Fibroblast of lung (primary cell): ENCODE measurements at regions not wholly inside any gene's neighbourhood (a gene's known extent, or its start where the extent isn't known, plus 50 kb on each side); places are given as distances from the start of the nearest gene placed in this dataset.

Experiments used
- DNase-seq, 2 donors: peaks; one replicate each; pipeline versions ENCODE4 v3.0.0 to v3.0.0-alpha.2; 2010; ENCODE audit warnings: low read depth in 2 of 2
- H2AFZ ChIP-seq: 2 replicates; pipeline ENCODE4 v1.5.1; 2012; ENCODE audit warnings: low read length, control low read depth, inconsistent platforms
- H3K27ac ChIP-seq: 2 replicates; pipeline ENCODE4 v1.5.1; 2011; ENCODE audit warnings: low read length, control low read depth; ENCODE audit not compliant: insufficient read depth
- H3K27me3 ChIP-seq: 2 replicates; pipeline ENCODE4 v1.5.1; 2011; ENCODE audit warnings: mild to moderate bottlenecking, low read length; ENCODE audit not compliant: control insufficient read depth, insufficient read depth
- H3K36me3 ChIP-seq: 2 replicates; pipeline ENCODE4 v1.5.1; 2011; ENCODE audit warnings: low read length; ENCODE audit not compliant: control insufficient read depth, insufficient read depth
- H3K4me1 ChIP-seq: 2 replicates; pipeline ENCODE4 v1.5.1; 2011; ENCODE audit warnings: low read length; ENCODE audit not compliant: control insufficient read depth, insufficient read depth; ENCODE audit errors: extremely low read depth
- H3K4me2 ChIP-seq: 2 replicates; pipeline ENCODE4 v1.5.1; 2011; ENCODE audit warnings: low read length, control low read depth; ENCODE audit not compliant: insufficient read depth; ENCODE audit errors: extremely low read depth
- H3K4me3 ChIP-seq, 4 experiments: fragments of 200-600 bp in 1 of 4; sonication (generic) in 1 of 4; replicated peaks in 1 of 4; 2 replicates each; pipeline ENCODE4 v1.5.1; 2011 to 2016; ENCODE audit warnings: low read length in 4 of 4, low read depth in 3 of 4, mild to moderate bottlenecking in 3 of 4, control low read depth in 2 of 4, inconsistent platforms in 1 of 4, mixed read lengths in 1 of 4; ENCODE audit not compliant: insufficient read depth in 1 of 4; ENCODE audit errors: control extremely low read depth in 1 of 4
- H3K79me2 ChIP-seq: 2 replicates; pipeline ENCODE4 v1.5.1; 2012; ENCODE audit warnings: mild to moderate bottlenecking, low read length, inconsistent platforms; ENCODE audit not compliant: control insufficient read depth, insufficient read depth
- H3K9ac ChIP-seq: 2 replicates; pipeline ENCODE4 v1.5.1; 2011; ENCODE audit warnings: mild to moderate bottlenecking, low read length, control low read depth; ENCODE audit not compliant: insufficient read depth
- H3K9me3 ChIP-seq: 2 replicates; pipeline ENCODE4 v1.5.1; 2012; ENCODE audit warnings: low read depth, low read length; ENCODE audit not compliant: control insufficient read depth, insufficient read depth
- H4K20me1 ChIP-seq: 2 replicates; pipeline ENCODE4 v1.5.1; 2011; ENCODE audit warnings: low read length; ENCODE audit not compliant: control insufficient read depth, insufficient read depth; ENCODE audit errors: extremely low read depth
- CTCF ChIP-seq, 2 donors: IDR thresholded peaks in 1 of 2; conservative IDR thresholded peaks in 1 of 2; 1 replicate in 1 of 2; 2 replicates in 1 of 2; pipeline ENCODE4 v1.5.1; 2011 to 2012; ENCODE audit warnings: low read length in 2 of 2, control low read depth in 1 of 2, inconsistent platforms in 1 of 2, low read depth in 1 of 2, mild to moderate bottlenecking in 1 of 2
- EZH2 ChIP-seq: IDR thresholded peaks from 2 replicates; pipeline ENCODE4 v1.5.1; 2012; ENCODE audit warnings: low read length, control low read depth, mild to moderate bottlenecking; ENCODE audit errors: missing control alignments

DNA sequence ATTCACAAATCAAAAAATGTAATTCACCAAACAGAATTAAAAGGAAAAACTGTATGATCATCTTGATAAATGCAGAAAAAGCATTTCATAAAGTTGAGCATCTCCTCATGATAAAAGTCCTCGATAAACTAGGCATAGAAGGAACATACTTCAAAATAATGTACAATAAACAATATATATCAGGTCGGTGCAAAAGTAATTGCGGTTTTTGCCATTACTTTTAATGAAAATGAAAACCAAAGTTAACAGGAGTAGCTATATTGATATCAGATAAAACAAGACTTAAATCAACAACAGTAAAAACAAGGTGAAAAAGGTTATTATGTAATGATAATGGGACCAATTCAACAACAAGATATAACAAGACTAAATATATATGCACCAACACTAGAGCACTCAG lies 372.1 kb downstream of the RAB28 start:
- DNase-seq: no peak
- Histone ChIP-seq H3K4me1 (no peaks in the 10 kb centered on the region), H3K36me3 (no peaks in the 10 kb centered on the region), H3K27ac (no peak overlapping the region), H3K79me2 (no peaks in the 10 kb centered on the region), H3K9ac (no peak overlapping the region), H4K20me1 (no peaks in the 10 kb centered on the region), H2AFZ (no peak overlapping the region), H3K9me3 (no peaks in the 10 kb centered on the region), H3K4me3 (no peak overlapping the region), H3K4me2 (no peak overlapping the region), H3K27me3 (no peaks in the 10 kb centered on the region)
- TF ChIP-seq EZH2 (no peak), CTCF (conservative IDR thresholded peaks at IDR 0.05 in 1 of 2, IDR thresholded peaks at IDR 0.05 in 1 of 2; ENCODE audit: low read depth in 1 of 2, low read length in 2 of 2) (no peak)

- DNase-seq: no peak
- Histone ChIP-seq H3K27me3 (no peaks in the 10 kb centered on the region), H3K36me3 (no peaks in the 10 kb centered on the region), H3K9me3 (no peaks in the 10 kb centered on the region), H3K27ac (no peak overlapping the region), H3K4me3 (no peak overlapping the region), H2AFZ (no peak overlapping the region), H3K4me1 (no peaks in the 10 kb centered on the region), H3K79me2 (no peaks in the 10 kb centered on the region), H4K20me1 (no peaks in the 10 kb centered on the region), H3K4me2 (no peak overlapping the region), H3K9ac (no peak overlapping the region)
- TF ChIP-seq CTCF (conservative IDR thresholded peaks at IDR 0.05 in 1 of 2, IDR thresholded peaks at IDR 0.05 in 1 of 2; ENCODE audit: low read depth in 1 of 2, low read length in 2 of 2) (no peak), EZH2 (no peak)
These were observed 374.6 kb downstream of the RAB28 start for GRCh38 chr4:13109536-13109935.

GRCh38 chr4:13108096-13108495 lies 376.0 kb downstream of the RAB28 start:
- Histone ChIP-seq H3K9ac (no peak overlapping the region), H3K36me3 (no peaks in the 10 kb centered on the region), H3K4me3 (no peak overlapping the region), H3K27ac (no peak overlapping the region), H3K27me3 (no peaks in the 10 kb centered on the region), H3K4me2 (no peak overlapping the region), H3K79me2 (no peaks in the 10 kb centered on the region), H2AFZ (no peak overlapping the region), H3K9me3 (no peaks in the 10 kb centered on the region), H4K20me1 (no peaks in the 10 kb centered on the region), H3K4me1 (no peaks in the 10 kb centered on the region)
- TF ChIP-seq CTCF (conservative IDR thresholded peaks at IDR 0.05 in 1 of 2, IDR thresholded peaks at IDR 0.05 in 1 of 2; ENCODE audit: low read depth in 1 of 2, low read length in 2 of 2): no peak
- no peak for TF ChIP-seq EZH2
- DNase-seq: no peak
